Suprapubic skin (tissue), 4 donors: ENCODE measurements at regions not wholly inside any gene's neighbourhood (a gene's known extent, or its start where the extent isn't known, plus 50 kb on each side); places are given as distances from the start of the nearest gene placed in this dataset.
"Not testable (repeated sequence)": the region's sequence is repeated elsewhere in the genome, so short reads cannot be mapped to it uniquely, and the experiment has no call there.

Experiments used
- DNase-seq, 2 donors: peaks; one replicate each; pipeline ENCODE4 v3.0.0-alpha.2; 2019; ENCODE audit warnings: low spot score in 2 of 2
- H3K27ac ChIP-seq: fragments of 200-600 bp; sonication (generic); one replicate; pipeline ENCODE4 v1.5.1; 2019
- H3K27me3 ChIP-seq: fragments of 200-600 bp; sonication (generic); one replicate; pipeline ENCODE4 v1.5.1; 2019
- H3K36me3 ChIP-seq: fragments of 200-600 bp; sonication (generic); one replicate; pipeline ENCODE4 v1.5.1; 2019
- H3K4me1 ChIP-seq: fragments of 200-600 bp; sonication (generic); one replicate; pipeline ENCODE4 v1.5.1; 2019
- H3K4me3 ChIP-seq: fragments of 200-600 bp; sonication (generic); one replicate; pipeline ENCODE4 v1.5.1; 2019; ENCODE audit warnings: mild to moderate bottlenecking
- H3K9me3 ChIP-seq: fragments of 200-600 bp; sonication (generic); one replicate; pipeline ENCODE4 v1.5.1; 2019
- EP300 ChIP-seq: sonication (generic); formaldehyde crosslinking; IDR thresholded peaks from one replicate; pipeline ENCODE4 v1.6.1; 2017; ENCODE audit warnings: antibody characterized with exemption
- POLR2A ChIP-seq, 2 donors: fragments of 450-650 bp; IDR thresholded peaks; one replicate each; pipeline ENCODE4 v1.6.1; 2017; ENCODE audit warnings: antibody characterized with exemption in 2 of 2, mild to moderate bottlenecking in 2 of 2, moderate library complexity in 2 of 2
- POLR2AphosphoS5 ChIP-seq, 3 donors: sonication (generic); formaldehyde crosslinking; IDR thresholded peaks; one replicate each; pipeline ENCODE4 v1.6.1; 2017; ENCODE audit warnings: antibody characterized with exemption in 3 of 3
- WGBS: methylation state at CpG from one replicate; pipeline ENCODE4 v1.1.5; 2018; 5-methylcytosine and 5-hydroxymethylcytosine counted together
- TF ChIP-seq, protein P1 (sequence below), 2 donors: fragments of 200-600 bp in 1 of 2; fragments of 450-650 bp in 1 of 2; sonication (generic) in 1 of 2; IDR thresholded peaks; one replicate each; pipeline ENCODE4 v1.5.1; 2016 to 2019; ENCODE audit warnings: antibody characterized with exemption in 2 of 2, mild to moderate bottlenecking in 1 of 2, moderate library complexity in 1 of 2

DNA sequence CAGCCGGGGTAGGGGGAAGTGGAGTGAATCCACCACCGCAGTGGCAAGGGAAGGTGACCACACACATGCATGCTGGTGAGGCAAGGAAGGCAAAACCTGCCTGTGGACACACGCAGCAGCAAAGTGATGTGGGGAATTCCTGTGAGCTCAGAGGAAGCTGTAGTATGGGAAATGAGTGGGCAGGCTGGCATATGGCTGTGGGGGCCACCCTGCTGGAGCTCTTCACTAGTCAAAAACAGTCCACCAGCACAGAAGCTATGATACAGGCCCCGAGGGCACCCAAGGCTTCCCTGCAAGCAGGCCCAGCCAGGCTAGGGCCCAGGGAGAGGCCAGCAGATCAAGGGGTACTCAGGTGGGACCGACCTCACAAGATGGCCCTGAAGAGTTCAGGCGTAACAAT, 239.1 kb downstream of the CHM start:
- no peak for DNase-seq
- no peaks in the 10 kb centered on the region for H3K27me3 ChIP-seq
- 76% methylated on average over 6 of the region's 6 CpGs for WGBS
- no peak overlapping the region for H3K4me3 ChIP-seq
- no peaks in the 10 kb centered on the region for H3K9me3 ChIP-seq
- TF ChIP-seq, protein P1, sequence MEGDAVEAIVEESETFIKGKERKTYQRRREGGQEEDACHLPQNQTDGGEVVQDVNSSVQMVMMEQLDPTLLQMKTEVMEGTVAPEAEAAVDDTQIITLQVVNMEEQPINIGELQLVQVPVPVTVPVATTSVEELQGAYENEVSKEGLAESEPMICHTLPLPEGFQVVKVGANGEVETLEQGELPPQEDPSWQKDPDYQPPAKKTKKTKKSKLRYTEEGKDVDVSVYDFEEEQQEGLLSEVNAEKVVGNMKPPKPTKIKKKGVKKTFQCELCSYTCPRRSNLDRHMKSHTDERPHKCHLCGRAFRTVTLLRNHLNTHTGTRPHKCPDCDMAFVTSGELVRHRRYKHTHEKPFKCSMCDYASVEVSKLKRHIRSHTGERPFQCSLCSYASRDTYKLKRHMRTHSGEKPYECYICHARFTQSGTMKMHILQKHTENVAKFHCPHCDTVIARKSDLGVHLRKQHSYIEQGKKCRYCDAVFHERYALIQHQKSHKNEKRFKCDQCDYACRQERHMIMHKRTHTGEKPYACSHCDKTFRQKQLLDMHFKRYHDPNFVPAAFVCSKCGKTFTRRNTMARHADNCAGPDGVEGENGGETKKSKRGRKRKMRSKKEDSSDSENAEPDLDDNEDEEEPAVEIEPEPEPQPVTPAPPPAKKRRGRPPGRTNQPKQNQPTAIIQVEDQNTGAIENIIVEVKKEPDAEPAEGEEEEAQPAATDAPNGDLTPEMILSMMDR (IDR thresholded peaks at IDR 0.05) = no peak
- TF ChIP-seq POLR2A (IDR thresholded peaks at IDR 0.05) = no peak
- TF ChIP-seq POLR2AphosphoS5 (IDR thresholded peaks at IDR 0.05) = no peak
- TF ChIP-seq EP300 = no peak
- no peaks in the 10 kb centered on the region for H3K4me1 ChIP-seq
- H3K36me3 ChIP-seq = no peaks in the 10 kb centered on the region
- no peak overlapping the region for H3K27ac ChIP-seq

DNA sequence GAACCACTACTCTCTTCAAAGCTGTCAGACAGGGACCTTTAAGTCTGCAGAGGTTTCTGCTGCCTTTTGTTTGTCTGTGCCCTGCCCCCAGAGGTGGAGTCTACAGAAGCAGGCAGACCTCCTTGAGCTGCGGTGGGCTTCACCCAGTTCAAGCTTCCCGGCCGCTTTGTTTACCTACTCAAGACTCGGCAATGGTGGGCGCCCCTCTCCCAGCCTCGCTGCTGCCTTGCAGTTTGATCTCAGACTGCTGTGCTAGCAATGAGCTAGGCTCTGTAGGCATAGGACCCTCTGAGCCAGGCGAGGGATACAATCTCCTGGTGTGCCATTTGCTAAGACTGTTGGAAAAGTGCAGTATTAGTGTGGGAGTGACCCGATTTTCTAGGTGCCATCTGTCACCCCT, 275.0 kb downstream of the CHM start:
- H3K27me3 ChIP-seq, DNase-seq, H3K4me1 ChIP-seq, H3K9me3 ChIP-seq, H3K4me3 ChIP-seq, H3K36me3 ChIP-seq, H3K27ac ChIP-seq: not testable (repeated sequence)
- WGBS = 87% methylated on average over 8 of the region's 8 CpGs

DNA sequence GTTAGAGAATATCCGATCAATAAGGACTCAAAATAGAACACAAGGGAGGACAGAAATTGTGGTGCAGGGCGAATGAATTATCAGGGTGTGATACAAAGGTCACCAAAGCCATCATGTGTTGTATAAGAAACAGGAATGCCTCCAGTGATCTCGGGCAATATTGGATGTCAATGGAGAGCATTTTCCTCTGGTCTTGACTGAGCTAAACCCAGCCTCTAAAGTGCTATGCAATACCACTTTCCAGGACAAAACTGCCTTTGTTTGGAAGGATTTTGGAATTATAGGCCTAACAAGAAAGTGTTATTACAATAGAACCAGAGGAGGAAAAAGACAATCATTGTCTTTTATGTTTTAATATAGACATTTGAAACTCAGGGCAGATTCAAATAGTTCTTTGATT, 281.7 kb downstream of the CHM start:
- DNase-seq = no peak
- no peaks in the 10 kb centered on the region for H3K4me1 ChIP-seq
- TF ChIP-seq, protein P1 (IDR thresholded peaks at IDR 0.05) = no peak
- TF ChIP-seq POLR2AphosphoS5 (IDR thresholded peaks at IDR 0.05) (no peak), POLR2A (IDR thresholded peaks at IDR 0.05) (no peak), EP300 (no peak)
- H3K36me3 ChIP-seq = no peaks in the 10 kb centered on the region
- 58% methylated on average over 3 of the region's 3 CpGs for WGBS
- H3K27ac ChIP-seq = no peak overlapping the region
- H3K4me3 ChIP-seq = no peak overlapping the region
- no peaks in the 10 kb centered on the region for H3K9me3 ChIP-seq
- H3K27me3 ChIP-seq = no peaks in the 10 kb centered on the region

DNA sequence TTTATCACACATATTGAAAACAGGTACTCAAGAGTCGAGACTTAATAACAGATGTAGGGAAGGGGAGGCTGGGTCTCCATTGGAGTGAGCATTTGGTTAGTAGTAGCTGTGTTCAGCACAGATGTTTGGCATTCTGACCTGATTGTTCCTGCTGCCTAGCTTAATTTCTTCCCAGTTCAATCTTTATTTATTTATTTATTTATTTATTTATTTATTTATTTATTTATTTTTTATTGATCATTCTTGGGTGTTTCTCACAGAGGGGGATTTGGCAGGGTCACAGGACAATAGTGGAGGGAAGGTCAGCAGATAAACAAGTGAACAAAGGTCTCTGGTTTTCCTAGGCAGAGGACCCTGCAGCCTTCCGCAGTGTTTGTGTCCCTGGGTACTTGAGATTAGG, 324.3 kb downstream of the CHM start:
- not testable (repeated sequence) for H3K36me3 ChIP-seq, H3K27me3 ChIP-seq, H3K9me3 ChIP-seq, H3K4me3 ChIP-seq, H3K4me1 ChIP-seq, H3K27ac ChIP-seq, DNase-seq
- WGBS = 91% methylated on average over 1 of the region's 2 CpGs

DNA sequence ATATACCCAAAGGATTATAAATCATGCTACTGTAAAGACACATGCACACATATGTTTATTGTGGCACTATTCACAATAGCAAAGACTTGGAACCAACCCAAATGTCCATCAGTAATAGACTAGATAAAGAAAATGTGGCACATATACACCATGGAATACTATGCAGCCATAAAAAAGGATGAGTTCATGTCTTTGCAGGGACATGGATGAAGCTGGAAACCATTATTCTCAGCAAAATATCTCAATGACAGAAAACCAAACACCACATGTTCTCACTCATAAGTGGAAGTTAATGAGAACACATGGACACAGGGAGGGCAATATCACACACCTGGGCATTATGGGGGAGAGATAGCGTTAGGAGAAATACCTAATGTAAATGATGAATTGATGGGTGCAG, 323.8 kb upstream of the POF1B start:
- H3K4me1 ChIP-seq, DNase-seq, H3K36me3 ChIP-seq, H3K9me3 ChIP-seq, H3K27ac ChIP-seq, H3K27me3 ChIP-seq, H3K4me3 ChIP-seq: not testable (repeated sequence)
- 93% methylated on average over 1 of the region's 1 CpG for WGBS

DNA sequence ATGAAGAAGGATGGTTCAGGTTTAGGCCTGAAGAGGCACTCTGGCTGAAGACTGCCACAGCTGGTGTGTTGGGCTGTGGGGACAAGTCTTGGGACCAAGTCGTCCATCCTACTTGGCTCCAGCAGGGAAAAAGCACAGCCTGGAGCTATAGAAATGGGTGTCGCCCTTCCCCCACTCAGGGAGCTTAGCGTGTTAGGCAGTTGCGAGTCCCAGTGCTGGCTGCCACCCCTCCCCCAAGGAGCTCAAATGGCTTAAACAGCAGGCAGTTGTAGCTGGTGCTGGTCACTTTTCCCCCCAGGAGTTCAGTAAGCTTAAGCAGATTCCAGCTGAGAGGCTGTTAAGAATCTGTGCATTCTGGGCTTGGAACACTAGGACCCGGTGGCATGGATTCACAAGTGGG, 319.5 kb upstream of the POF1B start:
- Histone ChIP-seq H3K4me1 (no peaks in the 10 kb centered on the region), H3K36me3 (no peaks in the 10 kb centered on the region), H3K27ac (no peak overlapping the region), H3K4me3 (no peak overlapping the region), H3K27me3 (no peaks in the 10 kb centered on the region), H3K9me3 (no peaks in the 10 kb centered on the region)
- DNase-seq = no peak
- WGBS = 70% methylated on average over 2 of the region's 5 CpGs
- TF ChIP-seq POLR2AphosphoS5 (IDR thresholded peaks at IDR 0.05) = no peak
- TF ChIP-seq, protein P1 (IDR thresholded peaks at IDR 0.05) = no peak

DNA sequence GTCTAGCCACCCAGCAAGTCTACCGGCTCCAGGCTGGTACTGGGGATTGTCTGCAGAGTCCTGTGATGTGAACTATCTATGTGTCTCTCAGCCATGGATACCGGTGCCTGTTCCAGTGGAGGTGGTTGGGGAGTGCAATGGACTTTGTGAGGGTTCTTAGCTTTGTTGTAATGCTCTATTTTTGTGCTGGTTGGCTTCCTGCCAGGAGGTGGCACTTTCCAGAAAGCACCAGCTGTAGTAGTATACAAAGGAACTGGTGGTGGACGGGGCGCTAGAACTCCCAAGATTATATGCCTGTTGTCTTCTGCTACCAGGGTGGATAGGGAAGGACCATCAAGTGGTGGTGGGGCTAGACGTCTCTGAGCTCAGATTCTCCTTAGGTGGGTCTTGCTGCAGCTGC, 306.4 kb upstream of the POF1B start:
- WGBS = 83% methylated on average over 5 of the region's 5 CpGs
- H3K36me3 ChIP-seq = no peaks in the 10 kb centered on the region
- H3K27me3 ChIP-seq = no peaks in the 10 kb centered on the region
- H3K4me1 ChIP-seq = no peaks in the 10 kb centered on the region
- no peaks in the 10 kb centered on the region for H3K9me3 ChIP-seq
- peak in 1 of 2 donors; percentile 38 for DNase-seq
- H3K27ac ChIP-seq = no peak overlapping the region
- TF ChIP-seq POLR2AphosphoS5 (IDR thresholded peaks at IDR 0.05) (no peak), POLR2A (IDR thresholded peaks at IDR 0.05) (no peak)
- no peak overlapping the region for H3K4me3 ChIP-seq
